HG02852 (cell line): ENCODE measurements at regions not wholly inside any gene's neighbourhood (a gene's known extent, or its start where the extent isn't known, plus 50 kb on each side); places are given as distances from the start of the nearest gene placed in this dataset.
"Not testable (repeated sequence)": the region's sequence is repeated elsewhere in the genome, so short reads cannot be mapped to it uniquely, and the experiment has no call there.

ENCODE experiments used
- ATAC-seq: cut with Tn5 transposase; IDR thresholded peaks from one replicate; pipeline ENCODE4 v1.9.1; 2021; ENCODE audit warnings: mild to moderate bottlenecking, moderate library complexity; ENCODE audit not compliant: unreplicated experiment

- ATAC-seq: no peak
Observed at GRCh38 chr10:57599440-57599839, 668.3 kb downstream of the IPMK start.

- no peak for ATAC-seq
Observed at GRCh38 chr10:57593983-57594573, 673.6 kb downstream of the IPMK start.

GRCh38 chr10:57579926-57580325 lies 687.8 kb downstream of the IPMK start:
- ATAC-seq: peak; percentile 54

- no peak for ATAC-seq
Observed at GRCh38 chr10:57562211-57562610, 705.5 kb downstream of the IPMK start.

- ATAC-seq: not testable (repeated sequence)
Observed at GRCh38 chr10:57551774-57552173, 715.9 kb downstream of the IPMK start.

GRCh38 chr10:57535306-57535705 lies 732.4 kb downstream of the IPMK start:
- ATAC-seq: no peak

- ATAC-seq: no peak
Observed at GRCh38 chr10:57513637-57514036, 754.1 kb downstream of the IPMK start.

GRCh38 chr10:57507788-57508187 lies 759.9 kb downstream of the IPMK start:
- no peak for ATAC-seq

GRCh38 chr10:57506414-57507094 lies 761.1 kb downstream of the IPMK start:
- no peak for ATAC-seq

GRCh38 chr10:57494486-57494885 lies 773.2 kb downstream of the IPMK start:
- ATAC-seq: no peak

- no peak for ATAC-seq
Observed at GRCh38 chr10:57482259-57482658, 785.4 kb downstream of the IPMK start.

- no peak for ATAC-seq
Observed at GRCh38 chr10:57472823-57473619, 794.7 kb downstream of the IPMK start.

GRCh38 chr10:57468894-57469432 lies 798.7 kb downstream of the IPMK start:
- no peak for ATAC-seq

GRCh38 chr10:57465155-57465554 lies 802.5 kb downstream of the IPMK start:
- no peak for ATAC-seq

GRCh38 chr10:57460540-57460939 lies 807.2 kb downstream of the IPMK start:
- ATAC-seq: no peak

- ATAC-seq: no peak
Observed at GRCh38 chr10:57457972-57458512, 809.7 kb downstream of the IPMK start.

GRCh38 chr10:57430376-57430775 lies 837.3 kb downstream of the IPMK start:
- ATAC-seq: no peak

- ATAC-seq: no peak
Observed at GRCh38 chr10:57420881-57421280, 846.8 kb downstream of the IPMK start.

GRCh38 chr10:57418476-57418875 lies 849.2 kb downstream of the IPMK start:
- ATAC-seq: no peak

GRCh38 chr10:57395923-57396322 lies 871.8 kb downstream of the IPMK start:
- ATAC-seq: no peak

GRCh38 chr10:57367412-57367811 lies 900.3 kb downstream of the IPMK start:
- no peak for ATAC-seq
